GM20431 (cell line): ENCODE measurements at regions not wholly inside any gene's neighbourhood (a gene's known extent, or its start where the extent isn't known, plus 50 kb on each side); places are given as distances from the start of the nearest gene placed in this dataset.
"Not testable (repeated sequence)": the region's sequence is repeated elsewhere in the genome, so short reads cannot be mapped to it uniquely, and the experiment has no call there.

Experiments used
- in situ Hi-C: fragments of 300-500 bp; cut with MseI, MboI; formaldehyde crosslinking; loops from one replicate; pipeline ENCODE4 v1.15.0; 2020; ENCODE audit warnings: low sequenced_read_pairs; ENCODE audit not compliant: unreplicated experiment

GRCh38 chr15:36024031-36024688, 478.2 kb upstream of the DPH6 start:
- in situ Hi-C loops: no loop called here

GRCh38 chr15:36026627-36027283, 480.8 kb upstream of the DPH6 start:
- in situ Hi-C loops: no loop called here

GRCh38 chr15:36029606-36030210, 483.7 kb upstream of the DPH6 start:
- in situ Hi-C loops: no loop called here

DNA sequence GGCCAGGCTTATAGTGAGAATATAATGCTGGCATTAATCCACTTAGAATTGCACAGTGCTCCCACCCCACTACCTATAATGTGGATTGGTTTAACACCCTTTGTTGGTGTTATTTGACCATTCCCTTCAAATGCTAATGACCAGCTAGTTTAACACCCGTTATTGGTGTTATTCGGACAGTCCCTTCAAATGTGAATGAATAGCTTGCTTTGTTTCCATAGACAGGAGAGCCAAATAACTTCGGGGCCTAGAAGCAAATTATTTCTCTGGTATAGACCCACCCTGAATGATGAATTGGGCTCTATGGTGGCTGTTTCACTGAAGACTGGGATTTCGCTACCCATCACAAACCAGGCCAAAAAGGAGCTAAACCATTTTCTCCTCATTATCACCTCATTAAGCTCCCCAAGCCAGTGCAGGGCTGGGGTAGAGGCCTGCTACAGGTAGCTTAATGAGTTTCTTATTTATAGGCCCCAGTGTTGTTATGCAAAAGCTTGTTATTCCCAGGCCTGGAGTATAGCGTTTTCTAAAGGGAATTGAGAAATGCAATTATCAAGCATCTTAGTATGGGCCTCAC, 494.1 kb upstream of the DPH6 start:
- in situ Hi-C loops: no loop called here

DNA sequence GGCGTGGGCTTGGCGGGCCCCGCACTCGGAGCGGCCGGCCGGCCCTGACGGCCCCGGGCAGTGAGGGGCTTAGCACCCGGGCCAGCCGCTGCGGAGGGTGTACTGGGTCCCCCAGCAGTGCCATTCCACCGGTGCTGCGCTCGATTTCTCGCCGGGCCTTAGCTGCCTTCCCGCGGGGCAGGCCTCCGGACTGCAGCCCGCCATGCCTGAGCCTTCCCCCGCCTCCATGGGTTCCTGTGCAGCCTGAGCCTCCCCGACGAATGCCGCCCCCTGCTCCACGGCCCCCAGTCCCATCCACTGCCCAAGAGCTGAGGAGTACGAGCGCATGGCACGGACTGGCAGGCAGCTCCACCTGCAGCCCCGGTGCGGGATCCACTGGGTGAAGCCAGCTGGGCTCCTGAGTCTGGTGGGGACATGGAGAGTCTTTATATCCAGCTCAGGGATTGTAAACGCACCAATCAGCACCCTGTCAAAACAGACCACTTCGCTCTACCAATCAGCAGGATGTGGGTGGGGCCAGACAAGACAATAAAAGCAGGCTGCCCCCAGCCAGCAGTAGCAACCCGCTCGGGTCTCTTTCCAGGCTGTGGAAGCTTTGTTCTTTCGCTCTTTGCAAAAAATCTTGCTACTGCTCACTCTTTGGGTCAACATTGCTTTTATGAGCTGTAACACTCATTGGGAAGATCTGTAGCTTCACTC, 501.2 kb upstream of the DPH6 start:
- in situ Hi-C loops: not testable (repeated sequence)

- in situ Hi-C loops: no loop called here
Observed at GRCh38 chr15:36050899-36051298, 504.9 kb upstream of the DPH6 start.

DNA sequence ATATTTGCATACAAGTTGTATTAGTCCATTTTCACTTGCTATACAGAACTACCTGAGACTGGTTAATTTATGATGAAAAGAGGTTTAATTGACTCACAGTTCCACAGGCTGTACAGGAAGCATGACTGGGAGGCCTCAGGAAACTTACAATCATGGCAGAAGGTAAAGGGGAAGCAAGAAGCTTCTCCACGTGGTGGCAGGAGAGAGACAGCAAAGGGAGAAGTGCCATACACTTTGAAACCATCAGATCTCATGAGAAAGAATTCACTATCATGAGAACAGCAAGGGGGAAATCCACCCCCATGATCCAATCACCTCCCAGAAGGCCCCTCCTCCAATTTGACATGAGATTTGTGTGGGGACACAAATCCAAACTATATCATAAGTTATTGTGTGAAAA, 506.7 kb upstream of the DPH6 start:
- in situ Hi-C loops: not testable (repeated sequence)

GRCh38 chr15:36053746-36054145, 507.8 kb upstream of the DPH6 start:
- in situ Hi-C loops: no loop called here

DNA sequence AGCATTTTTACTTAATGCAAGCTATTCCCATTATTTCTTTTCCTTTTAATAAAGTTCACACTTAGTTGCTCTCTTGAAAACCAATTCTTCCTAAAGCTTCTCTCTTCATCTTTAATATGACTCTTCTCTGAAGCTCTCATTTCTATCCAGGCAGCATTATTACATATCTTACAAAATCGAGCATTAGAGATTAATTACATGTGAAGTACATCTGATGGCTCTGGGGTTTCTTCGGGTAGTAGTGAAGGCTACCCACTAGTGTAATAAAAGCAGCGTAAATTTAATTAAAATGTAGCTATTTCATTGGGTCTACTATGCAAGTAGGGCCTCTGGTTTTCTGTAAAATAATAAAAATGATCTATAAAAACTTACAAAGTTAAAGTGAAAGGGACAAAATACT, 513.6 kb upstream of the DPH6 start:
- in situ Hi-C loops: no loop called here

GRCh38 chr15:36062357-36062756, 516.4 kb upstream of the DPH6 start:
- in situ Hi-C loops: no loop called here

DNA sequence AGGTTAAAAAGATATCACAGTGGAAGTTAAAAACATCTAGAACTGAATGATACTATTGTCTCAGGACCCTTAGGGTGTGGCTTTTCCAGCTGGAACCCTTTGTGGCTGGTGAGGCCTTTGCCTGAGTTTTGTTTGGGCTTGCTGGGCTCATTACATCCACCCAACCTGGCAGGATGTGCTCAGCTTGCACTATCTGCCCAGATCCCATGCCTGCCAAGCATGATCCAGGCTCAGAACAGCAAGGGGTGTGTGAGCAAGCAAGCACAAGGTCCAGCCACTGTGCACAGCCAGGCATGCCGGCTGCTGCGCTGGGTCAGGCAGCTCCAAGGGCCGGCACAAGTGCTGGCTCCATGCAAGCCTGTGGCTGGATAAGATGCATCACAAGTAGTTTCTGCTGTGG, 512.7 kb upstream of the CDIN1 start:
- in situ Hi-C loops: no loop called here

DNA sequence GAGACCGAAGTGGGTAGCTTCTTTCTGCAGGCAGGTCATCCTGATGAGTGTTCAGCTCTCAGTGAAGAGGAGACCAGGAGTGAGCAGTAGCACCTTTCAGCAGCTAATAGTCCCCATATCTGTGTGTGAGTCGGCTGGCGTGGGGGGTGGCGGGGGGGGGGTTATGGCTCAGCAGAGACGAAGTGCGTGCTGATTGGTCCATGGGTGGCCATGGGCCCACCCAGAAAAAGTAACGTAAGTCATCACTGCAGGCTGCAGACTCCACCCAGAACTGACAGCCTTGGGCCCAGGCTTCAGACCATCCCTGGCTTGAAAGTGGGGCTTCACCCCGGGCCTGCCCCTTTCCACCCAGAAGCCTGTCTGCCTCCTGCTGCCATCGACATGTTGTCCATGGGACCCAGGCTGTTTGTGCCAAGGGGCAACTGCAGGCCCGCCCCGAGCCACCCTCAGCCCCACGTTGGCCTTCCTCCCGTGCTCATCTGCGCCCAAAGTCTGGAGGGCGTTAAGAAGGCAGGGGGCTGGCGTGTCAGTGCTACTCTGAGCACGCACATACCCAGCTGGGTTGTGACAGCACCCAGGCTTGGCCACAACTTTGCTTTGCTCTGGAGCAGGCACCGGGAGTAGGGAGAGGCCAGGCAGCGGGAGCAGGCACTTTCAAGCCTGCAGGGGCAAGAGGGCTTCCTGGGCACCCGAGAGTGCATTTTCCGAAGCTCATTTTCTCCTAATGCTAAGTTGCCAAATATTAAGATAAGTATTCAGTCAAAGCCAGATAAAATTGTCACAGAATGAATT, 511.7 kb upstream of the CDIN1 start:
- in situ Hi-C loops: no loop called here

DNA sequence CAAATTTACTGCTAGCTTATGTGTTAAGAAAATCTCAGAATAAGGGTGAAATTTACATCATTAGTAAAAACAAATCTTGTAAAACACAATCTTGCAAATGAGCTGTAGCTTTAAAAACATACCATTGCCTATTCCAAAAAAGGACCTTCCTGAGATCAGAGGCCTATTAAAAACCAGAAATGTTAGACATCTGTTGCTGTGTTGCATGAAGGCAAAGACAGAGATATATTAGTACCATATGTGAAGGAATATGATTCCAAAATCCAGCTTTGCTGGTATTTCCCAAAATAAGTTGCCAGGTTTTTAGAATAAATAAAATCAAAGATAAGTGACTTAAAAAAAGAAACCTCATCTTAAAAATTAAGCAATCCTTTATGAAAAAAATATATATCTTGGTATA, 504.1 kb upstream of the CDIN1 start:
- in situ Hi-C loops: no loop called here

DNA sequence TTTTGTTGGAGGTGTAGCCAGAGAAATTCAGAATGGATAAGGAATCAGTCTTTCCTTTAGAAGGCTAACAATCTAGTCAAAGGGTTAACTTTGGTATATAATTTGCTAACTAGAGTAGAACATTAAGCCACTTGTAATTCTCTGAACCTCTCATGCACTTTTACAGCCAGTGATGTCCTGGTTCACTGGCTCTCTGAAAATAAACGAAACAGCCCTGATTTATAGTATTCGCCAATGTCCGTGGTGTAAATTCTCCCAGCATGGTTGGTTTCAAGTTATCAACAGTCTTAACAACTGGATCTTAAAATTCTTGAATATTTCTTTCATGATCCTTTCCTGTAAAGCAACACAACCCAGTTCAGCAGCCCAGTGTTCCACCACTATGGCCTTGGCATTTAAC, 500.4 kb upstream of the CDIN1 start:
- in situ Hi-C loops: no loop called here

DNA sequence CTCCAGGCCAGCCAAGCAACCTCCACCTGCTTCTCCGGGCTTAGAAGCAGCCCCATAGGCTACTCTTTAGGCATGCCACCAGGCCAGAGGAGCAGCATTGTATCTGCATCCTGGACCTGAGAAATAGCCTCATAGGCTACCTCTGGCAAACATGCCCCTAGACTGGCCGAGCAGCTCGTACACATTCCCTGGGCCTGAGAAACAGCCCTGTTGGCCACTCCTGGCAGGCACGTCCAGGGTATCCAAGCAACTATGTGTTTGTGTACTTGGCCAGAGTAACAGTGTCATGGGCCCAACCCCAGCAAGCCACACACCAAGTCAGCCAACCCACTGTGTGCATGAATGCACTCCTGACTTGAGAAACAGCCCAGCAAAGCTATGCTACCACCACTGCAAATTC, 498.7 kb upstream of the CDIN1 start:
- in situ Hi-C loops: no loop called here

DNA sequence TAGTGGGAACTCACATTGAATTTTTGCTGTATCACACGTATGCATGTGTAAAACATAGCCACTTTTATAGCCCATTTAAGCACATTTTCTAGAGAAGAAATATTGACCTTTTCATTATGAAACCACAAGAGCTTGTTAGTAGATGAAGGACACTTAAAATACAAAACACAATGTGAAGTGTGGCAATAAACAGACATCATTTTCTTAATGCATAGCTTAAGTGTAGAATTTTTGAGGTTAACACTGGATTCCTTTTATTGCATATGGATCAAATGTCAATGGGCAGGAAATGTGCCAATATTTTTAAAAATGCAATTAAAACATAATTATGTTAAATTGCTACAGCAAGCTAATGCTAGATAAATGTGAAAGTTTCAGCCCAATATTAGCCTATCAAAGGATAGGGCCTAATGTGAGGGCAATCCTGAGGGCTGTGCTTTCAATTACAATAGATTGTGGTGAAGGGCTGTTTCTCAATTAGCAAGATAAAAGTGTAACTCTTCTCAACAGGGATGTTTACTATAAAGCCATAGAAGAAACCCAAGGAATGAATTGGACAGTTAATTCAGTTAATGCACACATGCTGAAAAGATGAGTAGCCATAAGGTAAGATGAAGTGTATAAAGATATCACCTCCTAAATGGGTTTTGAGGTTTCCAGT, 489.0 kb upstream of the CDIN1 start:
- in situ Hi-C loops: no loop called here

DNA sequence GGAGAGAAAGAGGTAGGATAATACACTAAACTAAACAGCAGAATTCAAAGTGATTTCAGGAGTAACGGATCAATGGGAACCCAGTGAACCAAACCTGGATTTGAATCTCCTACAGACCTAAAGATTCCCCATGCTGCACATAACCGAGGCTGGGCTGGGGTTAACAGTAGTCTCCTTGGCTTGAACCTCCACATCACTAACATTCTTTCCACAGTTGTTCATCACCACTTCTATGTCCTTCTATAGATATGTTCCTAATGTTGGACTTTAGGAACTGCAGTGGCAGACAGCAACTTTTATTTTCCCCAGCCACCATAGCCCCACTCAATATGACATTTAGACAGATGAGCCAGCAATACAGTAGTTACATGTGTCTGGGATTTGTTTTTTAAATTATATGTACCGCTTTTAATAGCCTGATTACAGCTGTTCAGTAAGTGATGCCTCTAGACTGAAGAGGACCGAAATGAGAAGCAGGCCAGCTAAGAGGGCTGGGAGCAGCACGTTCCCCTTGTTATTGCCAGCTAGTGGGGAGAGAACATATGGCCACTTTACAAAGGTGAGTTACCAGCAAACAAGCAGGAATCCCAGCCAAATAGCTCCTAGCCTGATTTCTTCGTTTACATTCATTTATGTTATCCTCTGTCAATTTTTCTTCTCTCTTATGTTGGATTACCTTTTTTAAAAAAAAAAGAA, 472.6 kb upstream of the CDIN1 start:
- in situ Hi-C loops: no loop called here

DNA sequence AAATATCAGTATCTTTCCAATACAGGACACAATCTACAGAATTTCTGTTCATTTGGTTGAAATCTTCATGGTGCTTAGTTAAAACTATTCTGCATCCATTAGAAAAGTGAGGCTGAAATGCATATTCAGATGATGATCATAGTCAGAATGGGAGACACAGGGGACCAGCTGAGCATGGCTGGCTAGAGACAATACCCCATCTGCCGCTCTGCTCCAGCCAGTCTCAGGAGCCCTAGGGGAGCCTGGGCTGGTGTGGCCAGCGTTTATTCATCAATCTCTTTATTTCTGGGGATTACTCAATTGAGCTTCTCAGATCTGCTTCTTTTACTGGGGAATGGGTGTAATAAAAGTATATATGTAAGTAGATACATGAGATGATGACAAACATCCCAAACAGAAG, 470.9 kb upstream of the CDIN1 start:
- in situ Hi-C loops: no loop called here
